LNCAP (cell line): ENCODE measurements at regions not wholly inside any gene's neighbourhood (a gene's known extent, or its start where the extent isn't known, plus 50 kb on each side); places are given as distances from the start of the nearest gene placed in this dataset.

Experiments
- TF ChIP-seq, protein P1 (sequence below): fragments of 450-650 bp; IDR thresholded peaks from 2 replicates; pipeline ENCODE4 v1.5.1; 2017; ENCODE audit warnings: mild to moderate bottlenecking

DNA sequence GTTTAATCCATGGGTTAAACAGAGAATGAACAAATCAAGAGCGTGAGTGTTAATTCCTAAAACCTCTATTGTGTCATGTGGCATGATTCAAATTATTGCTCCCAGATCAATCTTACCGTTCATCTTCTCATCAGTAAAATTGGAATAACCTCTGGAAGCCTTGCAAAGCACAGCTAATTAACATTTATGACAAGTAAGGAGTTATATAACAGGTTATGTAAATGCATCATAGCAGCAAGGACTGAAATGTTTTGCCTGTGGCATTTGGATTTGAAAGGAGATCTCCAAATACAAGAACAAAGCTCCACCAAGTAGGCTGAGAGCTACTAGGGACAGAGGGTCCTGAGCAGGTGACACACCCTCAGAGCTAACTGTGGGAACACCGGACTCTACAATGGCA, 502.9 kb upstream of the CELF2 start:
- TF ChIP-seq, protein P1, sequence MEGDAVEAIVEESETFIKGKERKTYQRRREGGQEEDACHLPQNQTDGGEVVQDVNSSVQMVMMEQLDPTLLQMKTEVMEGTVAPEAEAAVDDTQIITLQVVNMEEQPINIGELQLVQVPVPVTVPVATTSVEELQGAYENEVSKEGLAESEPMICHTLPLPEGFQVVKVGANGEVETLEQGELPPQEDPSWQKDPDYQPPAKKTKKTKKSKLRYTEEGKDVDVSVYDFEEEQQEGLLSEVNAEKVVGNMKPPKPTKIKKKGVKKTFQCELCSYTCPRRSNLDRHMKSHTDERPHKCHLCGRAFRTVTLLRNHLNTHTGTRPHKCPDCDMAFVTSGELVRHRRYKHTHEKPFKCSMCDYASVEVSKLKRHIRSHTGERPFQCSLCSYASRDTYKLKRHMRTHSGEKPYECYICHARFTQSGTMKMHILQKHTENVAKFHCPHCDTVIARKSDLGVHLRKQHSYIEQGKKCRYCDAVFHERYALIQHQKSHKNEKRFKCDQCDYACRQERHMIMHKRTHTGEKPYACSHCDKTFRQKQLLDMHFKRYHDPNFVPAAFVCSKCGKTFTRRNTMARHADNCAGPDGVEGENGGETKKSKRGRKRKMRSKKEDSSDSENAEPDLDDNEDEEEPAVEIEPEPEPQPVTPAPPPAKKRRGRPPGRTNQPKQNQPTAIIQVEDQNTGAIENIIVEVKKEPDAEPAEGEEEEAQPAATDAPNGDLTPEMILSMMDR = no peak

DNA sequence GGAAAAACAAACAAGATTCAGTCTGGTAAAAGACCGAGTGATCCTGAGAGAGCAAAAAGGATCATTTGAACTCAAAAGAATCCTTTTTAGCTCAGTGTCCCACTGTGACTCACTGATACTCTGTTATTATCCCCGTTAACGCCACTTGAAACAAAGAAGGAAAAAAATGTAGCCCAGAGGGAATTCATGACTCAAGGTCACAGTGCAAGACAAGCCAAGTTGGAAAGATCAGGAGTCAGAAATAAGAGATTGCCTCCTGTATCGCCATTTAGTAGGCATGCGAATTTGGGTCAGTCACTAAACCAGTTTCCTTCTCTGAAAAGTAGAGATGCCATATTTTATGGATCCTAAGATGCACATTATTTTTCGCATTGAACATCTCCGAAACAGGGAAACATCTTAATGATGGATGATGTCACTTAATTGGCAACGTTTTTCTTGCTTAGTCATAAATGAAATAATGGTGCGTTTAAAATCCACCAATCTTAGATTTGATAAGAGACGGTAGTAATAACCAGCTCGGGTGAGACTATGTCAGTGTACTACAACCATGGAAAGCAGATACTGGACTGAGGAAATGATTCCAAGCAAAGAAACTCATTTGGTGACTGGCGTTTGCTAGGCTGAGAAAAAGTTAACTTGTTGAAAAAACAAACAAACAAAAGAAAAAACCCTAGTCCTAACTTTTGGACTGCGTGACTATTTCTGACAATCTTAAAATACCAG, 502.0 kb upstream of the CELF2 start:
- TF ChIP-seq, protein P1 = no peak

DNA sequence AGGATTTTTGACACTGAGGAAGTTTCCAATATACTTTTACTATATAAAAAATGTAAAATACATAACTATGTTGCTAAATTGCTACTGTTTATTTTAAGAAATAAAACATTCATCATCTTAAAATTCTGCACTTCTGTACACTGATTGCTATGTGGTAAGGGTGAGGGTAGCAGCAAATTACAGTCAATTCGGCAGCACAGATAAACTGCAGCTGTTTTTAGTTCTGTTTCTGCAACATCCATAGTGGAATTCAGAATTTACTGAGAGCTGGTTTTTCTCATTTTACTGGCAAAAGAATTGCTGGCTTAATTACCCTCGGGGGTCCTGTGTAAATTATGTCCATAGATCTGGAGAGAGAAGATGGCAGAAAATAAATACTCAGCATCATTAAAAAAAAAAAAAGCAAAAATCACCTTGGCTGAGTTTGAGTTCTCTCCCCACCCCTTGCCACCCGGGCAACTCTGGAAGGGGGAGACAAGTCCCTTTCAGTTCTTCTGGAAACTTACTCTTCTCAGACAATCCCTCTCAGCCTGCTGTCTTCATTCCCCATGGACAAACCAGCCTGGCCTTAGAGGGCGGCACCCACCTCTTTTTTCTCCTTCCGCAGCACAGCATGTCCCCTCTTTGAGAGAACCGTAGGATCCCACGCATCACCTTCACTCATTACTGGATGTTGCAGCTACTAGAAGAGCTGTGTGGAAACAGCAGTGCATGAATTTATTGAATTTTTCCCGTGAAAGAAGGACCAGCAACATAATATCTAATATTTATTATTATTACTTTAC, 501.1 kb upstream of the CELF2 start:
- TF ChIP-seq, protein P1 = no peak

DNA sequence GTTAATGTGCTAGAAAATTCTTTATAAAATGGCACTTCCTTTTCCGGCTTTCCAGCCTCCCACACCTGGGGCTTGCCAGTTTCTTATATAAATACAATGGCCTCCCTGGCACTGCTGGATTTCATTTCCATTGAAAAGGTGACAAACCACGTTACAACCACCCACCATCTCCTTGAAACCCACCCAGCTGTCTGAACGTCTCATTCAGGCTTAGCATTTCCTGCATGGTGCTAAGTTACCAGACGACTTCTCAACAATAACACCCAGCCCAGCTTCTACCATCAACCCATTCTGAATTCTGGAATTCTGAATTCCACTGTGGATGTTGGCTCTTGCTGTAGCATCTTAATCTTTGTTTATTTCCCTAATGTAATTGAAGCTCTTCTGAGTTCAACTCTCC, 499.8 kb upstream of the CELF2 start:
- TF ChIP-seq, protein P1 = no peak

DNA sequence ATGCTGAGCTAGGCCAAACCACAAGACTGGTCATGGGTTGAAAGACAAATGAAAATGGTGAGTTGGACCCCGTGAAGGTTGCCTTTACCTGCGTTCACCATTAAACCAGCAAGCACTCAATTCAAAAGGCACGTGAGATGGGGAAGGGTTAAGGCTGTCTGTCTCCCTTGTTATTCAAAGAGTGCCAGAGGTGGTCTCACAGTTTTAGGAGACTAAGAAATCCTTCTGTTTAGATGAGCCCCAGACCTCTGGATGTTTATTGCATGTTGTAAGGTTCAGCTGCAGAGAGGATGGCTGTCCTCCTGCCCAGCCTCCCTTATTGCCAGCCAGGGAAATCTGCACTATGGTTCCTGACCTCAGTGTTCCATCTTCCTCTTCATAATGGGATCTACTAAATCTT, 498.0 kb upstream of the CELF2 start:
- TF ChIP-seq, protein P1 = no peak

DNA sequence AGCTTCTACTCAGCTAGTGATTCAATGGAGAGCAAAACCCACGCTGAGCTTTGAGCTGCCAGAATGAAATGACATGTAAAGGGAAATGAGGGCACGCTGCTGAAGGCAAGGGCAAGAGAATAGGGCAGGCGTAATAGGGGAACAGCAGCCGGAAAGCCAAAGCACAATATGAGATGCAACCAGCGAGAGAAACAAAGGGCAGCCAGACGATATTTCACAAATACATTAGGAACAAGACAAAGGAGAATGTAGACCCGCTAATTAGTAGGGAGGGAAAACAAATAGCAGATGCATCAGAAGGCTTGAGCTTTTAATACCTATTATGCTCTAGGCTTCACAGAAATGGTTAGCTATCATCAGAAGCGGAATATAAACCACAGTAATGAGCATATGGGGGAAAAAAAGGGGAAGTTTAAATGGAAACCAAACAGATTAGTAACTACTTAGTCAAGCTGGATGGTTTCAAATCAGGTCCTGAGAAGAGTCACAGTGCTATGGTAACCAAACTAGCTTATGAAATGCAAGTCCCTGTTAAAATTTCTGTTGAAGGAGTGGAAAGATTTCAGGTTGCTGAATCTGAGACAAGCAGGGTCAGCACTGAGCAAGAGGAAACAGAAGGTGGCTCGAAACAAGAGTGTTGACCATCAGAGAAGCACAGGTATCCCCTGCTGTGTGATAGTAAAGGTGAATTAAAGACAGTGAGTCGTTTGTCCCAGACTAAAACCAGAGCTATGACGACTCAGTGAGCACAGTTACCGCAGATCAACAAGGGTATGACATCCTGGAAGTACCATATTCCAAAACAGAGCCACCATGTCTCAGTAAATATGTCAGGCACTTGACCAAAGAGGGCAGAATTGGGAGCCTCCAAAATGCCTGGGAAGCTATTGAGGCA, 496.9 kb upstream of the CELF2 start:
- TF ChIP-seq, protein P1 = no peak

DNA sequence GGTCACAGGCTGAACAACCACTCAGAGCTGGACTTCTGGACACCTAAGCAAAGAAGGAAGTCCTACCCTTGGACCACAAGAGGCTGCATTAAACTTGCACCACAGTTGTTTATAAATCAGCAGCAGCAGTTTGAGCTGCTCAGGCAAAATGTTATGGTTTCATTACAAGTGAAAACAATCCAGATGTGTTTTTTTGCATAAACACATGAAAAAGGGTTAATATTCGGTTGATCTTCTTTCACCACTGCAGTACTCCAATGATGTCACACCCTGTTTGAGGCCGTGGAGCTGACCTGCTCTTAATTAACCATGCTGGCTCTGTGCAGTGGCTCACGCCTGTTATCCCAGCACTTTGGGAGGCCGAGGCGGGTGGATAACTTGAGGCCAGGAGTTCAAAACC, 490.8 kb upstream of the CELF2 start:
- TF ChIP-seq, protein P1 = no peak
